Naive thymus-derived CD8-positive, alpha-beta T cell (primary cell): ENCODE measurements at regions not wholly inside any gene's neighbourhood (a gene's known extent, or its start where the extent isn't known, plus 50 kb on each side); places are given as distances from the start of the nearest gene placed in this dataset.

Experiments used
- ATAC-seq, 2 donors: fragments of 150-1000 bp; cut with Tn5 transposase in 1 of 2; sonication (Bioruptor Pico), chemical (Tn5 transposase) in 1 of 2; 1 replicate in 1 of 2; 2 replicates in 1 of 2; pipeline ENCODE4 v1.10.0; 2021; ENCODE audit warnings: mild to moderate bottlenecking in 2 of 2, moderate library complexity in 2 of 2
- POLR2A ChIA-PET: fragments of 350-600 bp; sonication (Branson Sonifier 250); formaldehyde crosslinking; loops from one replicate; lab custom pipeline; 2021; ENCODE audit warnings: antibody characterized with exemption; lab: Charles Lee
- DNase-seq, 10 donors: peaks; one replicate each; pipeline versions ENCODE4 v3.0.0 to v3.0.0-alpha.2; 2020 to 2022
- H3K27ac Mint-ChIP-seq, 10 donors: one replicate each; pipeline ENCODE4 v1.8.0; 2020 to 2022; ENCODE audit warnings: mild to moderate bottlenecking in 10 of 10, mixed read lengths in 10 of 10, moderate library complexity in 4 of 10, inconsistent platforms in 1 of 10
- H3K27me3 Mint-ChIP-seq, 5 donors: one replicate each; pipeline ENCODE4 v1.8.0; 2021 to 2022; ENCODE audit warnings: mixed read lengths in 5 of 5
- H3K36me3 Mint-ChIP-seq, 3 donors: one replicate each; pipeline ENCODE4 v1.8.0; 2020 to 2022; ENCODE audit warnings: mixed read lengths in 3 of 3, mild to moderate bottlenecking in 2 of 3, inconsistent platforms in 1 of 3
- H3K4me1 Mint-ChIP-seq, 4 donors: one replicate each; pipeline ENCODE4 v1.8.0; 2021 to 2022; ENCODE audit warnings: mixed read lengths in 4 of 4
- H3K4me3 Mint-ChIP-seq, 10 donors: one replicate each; pipeline ENCODE4 v1.8.0; 2020 to 2022; ENCODE audit warnings: mild to moderate bottlenecking in 10 of 10, mixed read lengths in 10 of 10, moderate library complexity in 6 of 10, inconsistent platforms in 1 of 10
- H3K9me3 Mint-ChIP-seq, 9 donors: one replicate each; pipeline ENCODE4 v1.8.0; 2020 to 2022; ENCODE audit warnings: mixed read lengths in 9 of 9, mild to moderate bottlenecking in 3 of 9, inconsistent platforms in 1 of 9, moderate library complexity in 1 of 9

GRCh38 chr1:60898413-60898812, 183.9 kb upstream of the NFIA start:
- Mint-ChIP-seq H3K36me3 (no peaks in the 10 kb centered on the region), H3K27me3 (peaks cover 0 to 12% (median 2%) of the 10 kb centered on the region in 5 donors)

GRCh38 chr1:60896701-60897363, 185.5 kb upstream of the NFIA start:
- Mint-ChIP-seq H3K27me3 (peaks cover 0 to 12% (median 3%) of the 10 kb centered on the region in 5 donors), H3K4me1 (no peaks in the 10 kb centered on the region), H3K27ac (no peak overlapping the region), H3K9me3 (no peaks in the 10 kb centered on the region), H3K36me3 (no peaks in the 10 kb centered on the region), H3K4me3 (no peak overlapping the region)
- DNase-seq (no peak), ATAC-seq (no peak)
- POLR2A ChIA-PET = no interaction called here

More at GRCh38 chr1:60898413-60898812, 183.9 kb upstream of the NFIA start:
- Mint-ChIP-seq H3K4me3 (no peak overlapping the region), H3K9me3 (no peaks in the 10 kb centered on the region), H3K4me1 (no peaks in the 10 kb centered on the region), H3K27ac (no peak overlapping the region)
- POLR2A ChIA-PET = no interaction called here
- ATAC-seq (no peak), DNase-seq (no peak)

- peaks cover 0 to 12% (median 2%) of the 10 kb centered on the region in 5 donors for H3K27me3 Mint-ChIP-seq
- H3K36me3 Mint-ChIP-seq = no peaks in the 10 kb centered on the region
- no peak for ATAC-seq
- H3K4me3 Mint-ChIP-seq = no peak overlapping the region
- H3K4me1 Mint-ChIP-seq = no peaks in the 10 kb centered on the region
- POLR2A ChIA-PET = no interaction called here
- H3K27ac Mint-ChIP-seq = no peak overlapping the region
- H3K9me3 Mint-ChIP-seq = no peaks in the 10 kb centered on the region
- no peak for DNase-seq
These were observed 186.7 kb upstream of the NFIA start for GRCh38 chr1:60895701-60896100.

DNA sequence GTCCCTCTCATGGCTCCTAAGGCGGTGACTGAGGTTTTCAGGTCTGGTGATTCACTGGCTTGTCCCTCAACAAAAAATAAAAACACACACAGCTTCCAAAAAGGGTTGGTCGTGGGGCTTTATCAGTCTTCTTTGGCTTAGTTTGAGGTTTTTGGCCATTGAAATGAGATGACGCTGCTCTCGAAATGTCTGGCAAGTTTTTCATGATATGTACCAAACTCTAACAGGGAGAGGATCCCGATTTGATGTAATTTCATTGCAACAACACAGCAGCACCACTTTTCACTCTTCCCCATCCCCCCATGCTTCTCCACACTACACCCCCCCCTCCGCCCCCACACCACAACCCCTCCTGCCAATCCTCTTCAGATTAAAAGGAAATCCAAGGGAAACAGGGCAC, 187.1 kb upstream of the NFIA start:
- DNase-seq (no peak), ATAC-seq (no peak)

DNA sequence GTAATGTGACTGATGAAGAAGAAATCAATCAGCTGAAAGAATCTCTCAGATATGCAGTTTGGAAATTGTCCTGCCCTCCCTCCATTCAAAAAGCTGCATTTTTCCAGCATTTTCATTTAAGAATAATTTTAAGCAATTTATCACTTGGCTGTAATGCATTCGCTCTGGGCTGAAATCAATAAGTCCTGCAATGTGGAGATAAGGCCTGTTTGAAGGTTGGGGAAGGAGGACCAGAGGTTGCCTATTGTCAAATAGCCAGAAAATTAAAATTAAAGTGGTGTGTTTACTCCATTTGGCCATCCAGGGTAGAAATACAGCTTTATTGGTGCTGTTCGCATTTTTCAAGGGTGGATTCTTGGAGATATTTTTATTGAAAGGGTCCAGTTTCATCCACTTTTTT, 187.6 kb upstream of the NFIA start:
- Mint-ChIP-seq H3K27ac (no peak overlapping the region), H3K4me1 (no peaks in the 10 kb centered on the region), H3K27me3 (peaks cover 0 to 12% (median 2%) of the 10 kb centered on the region in 5 donors), H3K36me3 (no peaks in the 10 kb centered on the region), H3K9me3 (no peaks in the 10 kb centered on the region), H3K4me3 (no peak overlapping the region)
- POLR2A ChIA-PET = no interaction called here
- no peak for ATAC-seq
- no peak for DNase-seq

More for the DNA sequence above, 187.1 kb upstream of the NFIA start:
- POLR2A ChIA-PET = no interaction called here
- H3K9me3 Mint-ChIP-seq = no peaks in the 10 kb centered on the region
- H3K4me3 Mint-ChIP-seq = no peak overlapping the region
- H3K4me1 Mint-ChIP-seq = no peaks in the 10 kb centered on the region
- no peak overlapping the region for H3K27ac Mint-ChIP-seq
- H3K27me3 Mint-ChIP-seq = peaks cover 0 to 12% (median 2%) of the 10 kb centered on the region in 5 donors
- H3K36me3 Mint-ChIP-seq = no peaks in the 10 kb centered on the region

GRCh38 chr1:60894130-60894529, 188.2 kb upstream of the NFIA start:
- H3K4me1 Mint-ChIP-seq = no peaks in the 10 kb centered on the region
- H3K36me3 Mint-ChIP-seq = no peaks in the 10 kb centered on the region
- no peak for ATAC-seq
- H3K4me3 Mint-ChIP-seq = no peak overlapping the region
- POLR2A ChIA-PET = no interaction called here
- no peaks in the 10 kb centered on the region for H3K9me3 Mint-ChIP-seq
- no peak overlapping the region for H3K27ac Mint-ChIP-seq
- H3K27me3 Mint-ChIP-seq = peaks cover 0 to 12% (median 2%) of the 10 kb centered on the region in 5 donors
- DNase-seq = no peak

DNA sequence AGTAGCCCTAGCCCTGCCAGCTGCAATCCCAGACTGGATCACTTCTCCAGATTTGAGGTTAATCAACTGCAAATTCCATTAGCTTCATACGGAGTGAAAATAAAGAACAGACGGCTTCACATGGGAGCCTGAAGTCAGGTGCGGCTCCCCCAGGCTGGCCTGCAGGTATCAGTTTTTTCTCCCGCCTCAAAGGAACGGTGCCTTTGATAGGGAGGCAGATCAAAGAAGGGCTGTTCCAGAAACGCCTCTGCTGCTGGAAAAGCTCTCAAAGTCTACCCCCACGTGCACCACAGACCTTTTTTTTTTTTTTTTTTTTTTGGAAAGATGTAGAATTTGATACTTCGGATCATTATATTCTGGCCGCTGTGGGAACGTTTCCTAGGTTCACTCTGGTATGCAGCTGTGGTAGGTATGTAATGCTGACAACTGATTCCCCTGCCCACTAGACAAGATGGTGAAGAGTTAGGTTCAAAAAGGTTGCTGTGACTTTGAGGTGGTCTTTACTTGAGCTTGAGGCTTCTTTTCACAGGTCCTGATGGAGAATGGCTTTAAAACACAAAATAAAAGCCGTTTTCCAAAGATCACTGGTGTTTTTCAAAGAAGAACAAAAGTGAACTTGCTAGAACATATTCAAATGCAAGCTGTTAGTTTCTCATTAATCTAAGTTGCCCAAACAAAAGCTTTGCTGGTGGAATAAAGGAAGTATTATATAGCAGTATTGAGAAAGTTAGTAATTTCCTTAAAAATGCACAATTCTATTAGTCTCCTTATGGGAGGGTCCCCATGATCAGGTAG, 189.0 kb upstream of the NFIA start:
- H3K9me3 Mint-ChIP-seq = no peaks in the 10 kb centered on the region
- DNase-seq = no peak
- H3K27me3 Mint-ChIP-seq = peaks cover 0 to 11% (median 2%) of the 10 kb centered on the region in 5 donors
- no peak for ATAC-seq
- no peak overlapping the region for H3K27ac Mint-ChIP-seq
- H3K4me1 Mint-ChIP-seq = no peaks in the 10 kb centered on the region
- POLR2A ChIA-PET = interaction anchor here (0.6 kb wide), 1 partner anchor 11 kb away, joined by 10 read pairs; no protein-coding TSS in a partner anchor
- H3K36me3 Mint-ChIP-seq = no peaks in the 10 kb centered on the region
- H3K4me3 Mint-ChIP-seq = no peak overlapping the region

DNA sequence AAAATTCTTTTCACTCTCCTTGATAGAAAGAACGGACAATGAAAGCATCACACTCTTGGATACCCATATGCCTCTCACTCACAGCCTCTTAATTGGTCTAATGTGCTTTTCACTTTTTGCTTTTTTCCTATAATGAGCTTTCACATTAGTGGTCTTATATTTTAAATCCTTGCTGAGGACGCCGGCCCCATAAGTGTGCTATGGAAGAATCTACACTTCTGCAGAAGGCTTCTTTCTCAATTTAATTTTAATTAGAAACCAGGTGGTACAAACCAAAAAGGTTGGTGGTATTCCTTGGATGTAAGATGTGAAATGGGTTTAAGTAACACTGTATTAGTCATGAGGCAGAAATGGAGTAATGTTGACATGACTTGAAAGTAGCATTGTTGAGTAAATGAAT, 190.6 kb upstream of the NFIA start:
- no peak overlapping the region for H3K27ac Mint-ChIP-seq
- H3K27me3 Mint-ChIP-seq = peaks cover 0 to 10% (median 2%) of the 10 kb centered on the region in 5 donors
- POLR2A ChIA-PET = no interaction called here
- H3K4me3 Mint-ChIP-seq = no peak overlapping the region
- ATAC-seq = no peak
- no peak for DNase-seq
- H3K36me3 Mint-ChIP-seq = no peaks in the 10 kb centered on the region
- no peaks in the 10 kb centered on the region for H3K4me1 Mint-ChIP-seq
- no peaks in the 10 kb centered on the region for H3K9me3 Mint-ChIP-seq

DNA sequence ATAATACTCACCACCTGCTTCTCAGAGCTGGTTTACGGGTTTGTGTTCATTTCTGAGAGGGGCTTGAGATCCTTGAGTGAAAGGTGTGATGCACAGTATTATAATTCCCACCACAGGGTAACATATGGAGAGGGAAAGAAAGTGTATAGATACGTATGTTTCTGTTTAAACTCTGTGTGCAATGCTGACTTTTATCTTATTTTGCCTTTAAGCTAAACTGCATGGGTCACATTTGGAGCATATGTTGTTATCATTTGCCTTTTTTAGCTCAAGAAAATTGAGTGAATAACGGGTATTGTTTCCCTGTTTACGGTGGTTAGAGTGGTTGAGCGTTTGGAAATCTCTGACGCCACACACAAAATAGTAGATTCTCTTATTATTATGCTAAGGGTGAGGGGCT, 191.1 kb upstream of the NFIA start:
- Mint-ChIP-seq H3K27ac (no peak overlapping the region), H3K36me3 (no peaks in the 10 kb centered on the region), H3K4me3 (no peak overlapping the region), H3K4me1 (no peaks in the 10 kb centered on the region), H3K27me3 (peaks cover 0 to 11% (median 2%) of the 10 kb centered on the region in 5 donors), H3K9me3 (no peaks in the 10 kb centered on the region)
- POLR2A ChIA-PET = no interaction called here
- no peak for DNase-seq
- ATAC-seq = no peak

DNA sequence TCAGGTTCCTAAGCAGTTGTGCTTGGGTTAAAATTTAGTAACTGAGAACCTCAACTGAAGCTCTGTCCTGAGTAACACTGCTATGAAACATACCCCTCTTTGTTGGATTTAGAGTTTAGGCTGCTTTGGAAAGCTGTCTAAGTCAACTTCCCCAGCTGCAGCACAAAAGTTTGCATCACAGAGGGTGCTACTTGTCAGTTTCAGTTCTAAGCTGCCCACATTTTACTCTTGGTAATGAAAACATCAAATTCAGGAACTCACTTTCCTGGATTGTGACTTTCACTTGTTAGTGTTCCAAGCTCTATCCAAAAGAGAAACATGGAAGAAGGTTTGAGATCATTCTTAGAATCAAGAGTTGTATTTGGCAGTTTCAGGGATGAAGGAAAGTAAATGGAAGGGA, 191.7 kb upstream of the NFIA start:
- H3K27ac Mint-ChIP-seq = no peak overlapping the region
- H3K9me3 Mint-ChIP-seq = no peaks in the 10 kb centered on the region
- H3K4me1 Mint-ChIP-seq = no peaks in the 10 kb centered on the region
- H3K27me3 Mint-ChIP-seq = peaks cover 0 to 11% (median 2%) of the 10 kb centered on the region in 5 donors
- H3K36me3 Mint-ChIP-seq = no peaks in the 10 kb centered on the region
- no peak for ATAC-seq
- DNase-seq = no peak
- POLR2A ChIA-PET = no interaction called here
- no peak overlapping the region for H3K4me3 Mint-ChIP-seq

- ATAC-seq = no peak
- H3K4me1 Mint-ChIP-seq = no peaks in the 10 kb centered on the region
These were observed 192.7 kb upstream of the NFIA start for GRCh38 chr1:60889709-60890108.

DNA sequence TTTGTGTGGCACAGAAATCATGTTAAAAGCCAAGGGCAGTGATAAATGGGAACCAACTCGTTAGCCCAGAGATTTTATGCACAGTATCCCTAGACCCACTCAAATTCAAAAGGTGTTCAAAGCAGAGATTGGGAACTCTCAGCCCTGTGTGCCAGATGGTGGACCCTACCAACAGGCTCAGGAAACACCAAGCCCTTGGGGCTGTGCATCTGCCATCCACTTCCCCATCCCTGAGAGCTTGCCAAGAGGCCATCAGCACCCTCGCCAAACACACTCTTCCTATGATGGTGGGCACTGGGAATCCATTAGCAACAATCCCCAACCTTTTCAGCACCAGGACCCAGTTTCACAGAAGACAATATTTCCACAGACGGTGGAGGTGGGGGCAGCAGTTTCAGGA, 194.2 kb upstream of the NFIA start:
- Mint-ChIP-seq H3K4me1 (no peaks in the 10 kb centered on the region), H3K4me3 (no peak overlapping the region), H3K27ac (no peak overlapping the region), H3K36me3 (no peaks in the 10 kb centered on the region), H3K27me3 (peaks cover 0 to 9% (median 2%) of the 10 kb centered on the region in 5 donors), H3K9me3 (no peaks in the 10 kb centered on the region)
- DNase-seq (no peak), ATAC-seq (no peak)
- POLR2A ChIA-PET = no interaction called here

More at GRCh38 chr1:60889709-60890108, 192.7 kb upstream of the NFIA start:
- H3K9me3 Mint-ChIP-seq = no peaks in the 10 kb centered on the region
- DNase-seq = no peak
- H3K27me3 Mint-ChIP-seq = peaks cover 0 to 14% (median 2%) of the 10 kb centered on the region in 5 donors
- H3K36me3 Mint-ChIP-seq = no peaks in the 10 kb centered on the region
- H3K27ac Mint-ChIP-seq = no peak overlapping the region
- POLR2A ChIA-PET = no interaction called here
- H3K4me3 Mint-ChIP-seq = no peak overlapping the region

DNA sequence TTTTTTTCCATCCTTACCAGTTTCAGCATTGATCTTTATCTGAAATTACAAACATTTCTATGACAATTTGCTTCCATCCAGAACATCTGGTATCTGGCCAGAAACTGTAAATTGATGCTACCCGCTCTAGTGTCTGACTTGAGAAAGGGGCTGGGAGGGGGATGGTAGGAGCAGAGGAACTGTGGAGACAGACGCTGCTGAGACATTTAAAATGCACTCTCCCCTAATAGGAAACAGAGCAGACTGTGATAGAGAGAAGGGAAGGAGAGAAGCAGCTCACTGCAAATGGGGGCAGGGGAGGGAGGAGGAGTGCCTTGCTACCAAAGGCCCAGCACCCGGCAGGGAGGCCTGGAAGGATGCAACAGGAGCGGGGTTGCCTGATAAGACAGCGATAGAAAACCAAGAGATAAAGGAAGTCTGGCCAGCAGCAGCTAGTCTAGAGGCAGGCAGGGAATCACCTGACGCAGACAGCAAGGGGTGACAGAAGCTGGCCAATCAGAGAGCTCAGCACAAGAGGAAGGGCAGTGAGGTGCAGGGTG, 195.5 kb upstream of the NFIA start:
- POLR2A ChIA-PET = no interaction called here
- ATAC-seq = no peak
- no peak overlapping the region for H3K27ac Mint-ChIP-seq
- no peaks in the 10 kb centered on the region for H3K36me3 Mint-ChIP-seq
- no peaks in the 10 kb centered on the region for H3K9me3 Mint-ChIP-seq
- H3K4me3 Mint-ChIP-seq = no peak overlapping the region
- H3K4me1 Mint-ChIP-seq = no peaks in the 10 kb centered on the region
- no peak for DNase-seq
- H3K27me3 Mint-ChIP-seq = peaks cover 0 to 9% (median under 1%) of the 10 kb centered on the region in 5 donors
